Neural crest cell (in vitro differentiated cells): ENCODE measurements at regions not wholly inside any gene's neighbourhood (a gene's known extent, or its start where the extent isn't known, plus 50 kb on each side); places are given as distances from the start of the nearest gene placed in this dataset.
"Not testable (repeated sequence)": the region's sequence is repeated elsewhere in the genome, so short reads cannot be mapped to it uniquely, and the experiment has no call there.

ENCODE experiments used
- DNase-seq: peaks from one replicate; pipeline ENCODE4 v3.0.0; 2021; ENCODE audit warnings: low read depth, mixed read lengths, low spot score
- H3K27ac Mint-ChIP-seq: one replicate; pipeline ENCODE4 v1.8.0; 2021; ENCODE audit warnings: mild to moderate bottlenecking, mixed read lengths; ENCODE audit not compliant: unreplicated experiment
- H3K27me3 Mint-ChIP-seq: 2 replicates; pipeline ENCODE4 v1.8.0; 2021; ENCODE audit warnings: low read depth, mild to moderate bottlenecking, mixed read lengths
- H3K36me3 Mint-ChIP-seq: 2 replicates; pipeline ENCODE4 v1.8.0; 2021; ENCODE audit warnings: low read depth, mild to moderate bottlenecking, mixed read lengths
- H3K4me1 Mint-ChIP-seq: 2 replicates; pipeline ENCODE4 v1.8.0; 2021; ENCODE audit warnings: mixed read lengths
- H3K4me3 Mint-ChIP-seq: one replicate; pipeline ENCODE4 v1.8.0; 2021; ENCODE audit warnings: mild to moderate bottlenecking, mixed read lengths
- H3K9me3 Mint-ChIP-seq: 2 replicates; pipeline ENCODE4 v1.8.0; 2021; ENCODE audit warnings: mixed read lengths
- TF ChIP-seq, protein P1 (sequence below): fragments of 200-600 bp; sonication (generic); conservative IDR thresholded peaks from 2 replicates; pipeline ENCODE4 v1.5.0; 2021; ENCODE audit warnings: antibody characterized with exemption, mild to moderate bottlenecking

DNA sequence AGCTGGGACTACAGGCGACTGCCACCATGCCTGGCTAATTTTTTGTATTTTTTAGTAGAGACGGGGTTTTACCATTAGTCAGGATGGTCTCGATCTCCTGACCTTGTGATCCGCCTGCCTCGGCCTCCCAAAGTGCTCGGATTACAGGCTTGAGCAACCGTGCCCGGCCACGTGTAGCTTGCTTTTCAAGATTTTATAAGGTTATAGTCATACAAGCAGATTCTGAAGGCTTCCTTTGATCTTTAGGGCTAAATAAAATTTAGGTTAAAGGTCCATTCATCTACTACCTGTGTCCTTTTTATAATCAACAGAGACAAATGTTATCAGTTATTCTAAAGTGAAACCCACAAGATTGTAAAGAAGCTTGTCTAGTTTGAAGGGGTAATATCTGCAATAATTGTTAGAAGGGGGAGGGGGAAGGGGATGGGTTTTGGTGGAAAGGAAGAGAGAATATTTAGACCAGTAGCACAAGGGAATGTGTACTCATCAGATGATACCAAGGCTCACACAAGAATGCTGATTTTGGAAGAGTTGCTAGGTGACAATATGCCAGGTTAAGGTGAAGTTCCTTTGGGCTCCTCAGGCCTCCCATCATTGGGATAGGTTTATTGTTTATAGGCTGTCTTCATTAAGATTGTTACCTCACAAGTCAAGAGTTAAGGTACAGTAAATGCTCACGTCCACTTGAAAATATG is 284.7 kb downstream of the ALDH8A1 start:
- no peak for DNase-seq
- Mint-ChIP-seq H3K4me3 (no peak overlapping the region), H3K36me3 (no peaks in the 10 kb centered on the region), H3K27ac (no peak overlapping the region), H3K27me3 (peaks cover 2% of the 10 kb centered on the region), H3K4me1 (no peaks in the 10 kb centered on the region), H3K9me3 (no peaks in the 10 kb centered on the region)
- TF ChIP-seq, protein P1, sequence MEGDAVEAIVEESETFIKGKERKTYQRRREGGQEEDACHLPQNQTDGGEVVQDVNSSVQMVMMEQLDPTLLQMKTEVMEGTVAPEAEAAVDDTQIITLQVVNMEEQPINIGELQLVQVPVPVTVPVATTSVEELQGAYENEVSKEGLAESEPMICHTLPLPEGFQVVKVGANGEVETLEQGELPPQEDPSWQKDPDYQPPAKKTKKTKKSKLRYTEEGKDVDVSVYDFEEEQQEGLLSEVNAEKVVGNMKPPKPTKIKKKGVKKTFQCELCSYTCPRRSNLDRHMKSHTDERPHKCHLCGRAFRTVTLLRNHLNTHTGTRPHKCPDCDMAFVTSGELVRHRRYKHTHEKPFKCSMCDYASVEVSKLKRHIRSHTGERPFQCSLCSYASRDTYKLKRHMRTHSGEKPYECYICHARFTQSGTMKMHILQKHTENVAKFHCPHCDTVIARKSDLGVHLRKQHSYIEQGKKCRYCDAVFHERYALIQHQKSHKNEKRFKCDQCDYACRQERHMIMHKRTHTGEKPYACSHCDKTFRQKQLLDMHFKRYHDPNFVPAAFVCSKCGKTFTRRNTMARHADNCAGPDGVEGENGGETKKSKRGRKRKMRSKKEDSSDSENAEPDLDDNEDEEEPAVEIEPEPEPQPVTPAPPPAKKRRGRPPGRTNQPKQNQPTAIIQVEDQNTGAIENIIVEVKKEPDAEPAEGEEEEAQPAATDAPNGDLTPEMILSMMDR, result no peak

DNA sequence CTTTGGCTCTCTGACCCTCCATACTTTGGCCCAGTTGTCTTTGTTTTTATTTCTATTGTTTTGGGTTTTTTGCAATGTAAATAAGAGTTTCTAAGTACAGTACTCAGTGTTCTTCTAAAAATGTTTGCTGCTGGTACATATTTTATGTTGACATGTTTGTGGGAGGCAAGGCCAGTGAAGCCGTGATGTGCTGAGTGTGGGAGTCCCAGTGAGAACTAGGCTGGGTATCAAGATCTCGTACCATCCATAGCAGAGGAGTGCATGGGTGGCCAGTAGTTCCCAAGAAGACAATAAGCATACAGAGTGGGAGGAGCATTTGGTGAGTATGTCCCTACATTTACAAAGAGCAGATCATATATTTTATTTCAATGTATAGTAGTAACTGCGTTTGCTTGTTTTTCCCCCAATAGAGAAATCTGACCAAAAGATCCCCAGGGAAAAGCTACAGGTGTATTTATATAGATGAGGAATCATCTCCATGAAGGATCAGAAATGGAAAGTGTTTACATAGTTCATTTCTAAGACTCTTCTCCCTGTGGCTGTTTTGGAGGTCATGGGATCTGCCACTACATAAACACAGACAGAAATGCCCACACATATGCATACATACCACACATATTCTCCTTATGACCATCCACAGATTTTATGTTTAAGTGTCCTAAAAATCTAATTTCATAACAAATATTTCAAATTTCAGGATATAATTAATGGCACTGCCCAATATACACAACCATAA is 285.9 kb downstream of the ALDH8A1 start:
- TF ChIP-seq, protein P1, result no peak
- Mint-ChIP-seq H3K9me3 (no peaks in the 10 kb centered on the region), H3K27me3 (no peaks in the 10 kb centered on the region), H3K4me1 (no peaks in the 10 kb centered on the region), H3K4me3 (no peak overlapping the region), H3K27ac (no peak overlapping the region), H3K36me3 (no peaks in the 10 kb centered on the region)
- DNase-seq, result no peak

DNA sequence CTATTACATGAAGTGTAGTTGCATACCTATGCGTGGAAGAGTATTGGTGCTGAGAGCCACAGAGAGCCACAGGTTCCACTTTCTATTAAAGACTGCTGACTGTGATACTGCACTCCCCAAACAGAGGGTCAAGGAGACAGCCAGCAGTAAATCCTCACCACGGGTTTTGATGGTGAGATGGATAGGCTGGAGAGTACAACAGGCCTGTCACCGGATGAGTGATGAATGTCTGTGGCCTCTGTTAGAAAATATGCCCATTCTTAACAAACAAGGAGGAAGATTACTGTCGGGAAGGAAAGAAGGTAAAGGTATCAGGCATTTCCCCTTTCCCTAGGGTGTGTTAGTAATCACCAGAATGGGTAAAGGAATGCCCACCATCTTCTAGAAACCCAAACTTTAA is 286.5 kb downstream of the ALDH8A1 start:
- Mint-ChIP-seq H3K4me3 (no peak overlapping the region), H3K9me3 (no peaks in the 10 kb centered on the region), H3K27me3 (no peaks in the 10 kb centered on the region), H3K4me1 (no peaks in the 10 kb centered on the region), H3K36me3 (no peaks in the 10 kb centered on the region), H3K27ac (no peak overlapping the region)
- TF ChIP-seq, protein P1, result no peak
- no peak for DNase-seq

DNA sequence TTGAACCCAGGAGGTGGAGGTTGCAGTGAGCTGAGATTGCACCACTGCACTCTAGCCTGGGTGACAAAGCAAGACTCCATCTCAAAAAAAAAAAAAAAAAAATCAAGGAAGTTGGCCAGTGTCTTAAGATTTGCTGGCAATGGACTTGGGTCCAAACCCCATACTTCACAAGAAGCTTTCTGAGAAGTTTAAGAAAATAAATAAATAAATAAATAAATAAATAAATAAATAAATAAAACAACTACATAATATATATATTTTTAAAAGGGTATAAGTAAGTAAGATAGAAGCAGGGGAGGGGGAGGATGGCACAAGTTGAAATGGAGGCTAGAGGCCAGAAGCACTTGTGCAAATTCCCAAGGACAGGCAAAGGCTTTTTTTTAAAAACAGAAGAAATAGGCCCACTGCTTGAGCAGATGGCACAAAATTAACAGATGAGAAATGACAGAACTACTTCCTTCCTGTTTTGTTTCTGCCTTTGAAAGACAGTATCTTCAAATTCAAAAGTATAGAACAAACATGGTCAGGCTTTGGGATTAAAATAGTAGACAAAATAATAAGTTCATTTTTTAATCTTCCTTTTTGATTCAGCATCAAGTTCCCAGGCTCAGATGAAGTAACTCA is 287.7 kb downstream of the ALDH8A1 start:
- Mint-ChIP-seq H3K4me1 (no peaks in the 10 kb centered on the region), H3K27ac (no peak overlapping the region), H3K27me3 (no peaks in the 10 kb centered on the region), H3K9me3 (no peaks in the 10 kb centered on the region), H3K36me3 (no peaks in the 10 kb centered on the region), H3K4me3 (no peak overlapping the region)
- no peak for DNase-seq
- TF ChIP-seq, protein P1, result no peak

DNA sequence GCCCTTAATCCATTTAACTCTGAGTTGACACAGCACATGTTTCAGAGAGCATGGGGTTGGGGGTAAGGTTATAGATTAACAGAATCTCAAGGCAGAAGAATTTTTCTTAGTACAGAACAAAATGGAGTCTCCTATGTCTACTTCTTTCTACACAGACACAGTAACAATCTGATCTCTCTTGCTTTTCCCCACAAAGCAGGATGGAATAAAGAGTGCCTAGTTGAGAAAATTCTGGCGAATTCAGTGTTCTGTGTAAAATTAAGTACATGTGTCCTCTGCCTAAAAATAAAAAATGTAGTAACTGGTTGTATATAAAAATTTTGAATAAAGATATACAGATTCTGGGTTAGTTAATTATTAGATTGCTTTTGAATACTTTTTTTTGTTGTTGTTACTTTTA is 290.0 kb downstream of the ALDH8A1 start:
- H3K36me3 Mint-ChIP-seq, H3K4me3 Mint-ChIP-seq, H3K4me1 Mint-ChIP-seq, H3K27me3 Mint-ChIP-seq, DNase-seq, H3K9me3 Mint-ChIP-seq, H3K27ac Mint-ChIP-seq: not testable (repeated sequence)

DNA sequence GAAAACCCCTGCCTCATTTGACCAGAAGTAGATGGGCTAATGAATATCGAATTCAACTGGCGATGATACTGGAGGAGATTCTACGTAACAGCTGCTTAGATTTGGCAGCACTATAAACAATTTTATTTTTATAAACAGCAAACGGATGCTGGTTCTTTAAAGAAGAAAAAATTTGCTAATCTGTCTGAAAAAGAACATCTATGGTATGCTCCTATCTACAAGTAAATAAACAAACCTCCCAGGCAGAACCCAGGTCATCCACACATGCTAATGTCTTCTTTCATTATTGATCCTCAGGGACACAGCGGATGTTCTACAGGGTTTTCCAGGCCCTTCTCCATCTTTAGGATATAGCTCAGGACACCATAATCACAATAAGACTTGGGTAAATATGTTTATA is 291.3 kb downstream of the ALDH8A1 start:
- Mint-ChIP-seq H3K36me3 (no peaks in the 10 kb centered on the region), H3K4me3 (no peak overlapping the region), H3K27me3 (no peaks in the 10 kb centered on the region), H3K9me3 (no peaks in the 10 kb centered on the region), H3K27ac (no peak overlapping the region), H3K4me1 (no peaks in the 10 kb centered on the region)
- no peak for DNase-seq
- TF ChIP-seq, protein P1, result no peak
